Osteoblast (primary cell): ENCODE measurements at regions not wholly inside any gene's neighbourhood (a gene's known extent, or its start where the extent isn't known, plus 50 kb on each side); places are given as distances from the start of the nearest gene placed in this dataset.
"Not testable (repeated sequence)": the region's sequence is repeated elsewhere in the genome, so short reads cannot be mapped to it uniquely, and the experiment has no call there.

Experiments
- DNase-seq: peaks from one replicate; pipeline ENCODE4 v3.0.0; 2011; ENCODE audit warnings: low spot score, mixed read lengths; ENCODE audit not compliant: insufficient read length; ENCODE audit errors: missing footprints
- H2AFZ ChIP-seq: 2 replicates; pipeline ENCODE4 v1.6.0; 2011; ENCODE audit warnings: mild to moderate bottlenecking, low read length
- H3K27ac ChIP-seq: 2 replicates; pipeline ENCODE4 v1.5.1; 2011; ENCODE audit warnings: mild to moderate bottlenecking, low read depth, low read length, moderate library complexity
- H3K27me3 ChIP-seq: 2 replicates; pipeline ENCODE4 v1.6.0; 2012; ENCODE audit warnings: mild to moderate bottlenecking, control low read depth, inconsistent platforms, low read length, moderate library complexity; ENCODE audit not compliant: insufficient read depth
- H3K36me3 ChIP-seq: 2 replicates; pipeline ENCODE4 v1.5.1; 2011; ENCODE audit warnings: mild to moderate bottlenecking, low read length, control low read depth, moderate library complexity; ENCODE audit not compliant: insufficient read depth
- H3K4me1 ChIP-seq: 2 replicates; pipeline ENCODE4 v1.5.1; 2011; ENCODE audit warnings: mild to moderate bottlenecking, low read length, control low read depth, moderate library complexity; ENCODE audit not compliant: insufficient read depth
- H3K4me2 ChIP-seq: 2 replicates; pipeline ENCODE4 v1.6.0; 2011; ENCODE audit warnings: mild to moderate bottlenecking, low read length; ENCODE audit not compliant: insufficient read depth
- H3K4me3 ChIP-seq: fragments of 200-600 bp; sonication (generic); 3 replicates; pipeline ENCODE4 v1.5.1; 2012; ENCODE audit warnings: mild to moderate bottlenecking, low read length, inconsistent platforms; ENCODE audit not compliant: insufficient read depth
- H3K79me2 ChIP-seq: 2 replicates; pipeline ENCODE4 v1.6.0; 2012; ENCODE audit warnings: mild to moderate bottlenecking, low read length, control low read depth, inconsistent platforms; ENCODE audit not compliant: insufficient read depth
- H3K9me3 ChIP-seq: 2 replicates; pipeline ENCODE4 v1.5.1; 2011; ENCODE audit warnings: low read depth, low read length, control low read depth
- H4K20me1 ChIP-seq: 2 replicates; pipeline ENCODE4 v1.6.0; 2012; ENCODE audit warnings: mild to moderate bottlenecking, low read length, control low read depth; ENCODE audit not compliant: insufficient read depth
- CTCF ChIP-seq: IDR thresholded peaks from 2 replicates; pipeline ENCODE4 v1.5.1; 2011; ENCODE audit warnings: mild to moderate bottlenecking, low read depth, low read length, moderate library complexity; ENCODE audit errors: extremely low read depth

- H3K9me3 ChIP-seq: no peaks in the 10 kb centered on the region
- no peak for DNase-seq
- no peaks in the 10 kb centered on the region for H3K27me3 ChIP-seq
- no peaks in the 10 kb centered on the region for H3K36me3 ChIP-seq
- H2AFZ ChIP-seq: no peak overlapping the region
- H3K27ac ChIP-seq: no peak overlapping the region
- no peaks in the 10 kb centered on the region for H3K4me1 ChIP-seq
- TF ChIP-seq CTCF: no peak
- H3K79me2 ChIP-seq: no peaks in the 10 kb centered on the region
- H3K4me3 ChIP-seq: no peak overlapping the region
- H3K4me2 ChIP-seq: no peak overlapping the region
- no peaks in the 10 kb centered on the region for H4K20me1 ChIP-seq
Observed at GRCh38 chr6:86756640-86757229, 180.6 kb upstream of the HTR1E start.

- Histone ChIP-seq H3K4me2 (no peak overlapping the region), H3K4me3 (no peak overlapping the region)
Observed at GRCh38 chr6:86744048-86744447, 193.3 kb upstream of the HTR1E start.

GRCh38 chr6:86738078-86738477, 199.2 kb upstream of the HTR1E start:
- Histone ChIP-seq H3K27me3 (no peaks in the 10 kb centered on the region), H4K20me1 (no peaks in the 10 kb centered on the region), H3K4me2 (no peak overlapping the region), H3K4me1 (no peaks in the 10 kb centered on the region), H3K36me3 (no peaks in the 10 kb centered on the region), H3K27ac (no peak overlapping the region), H3K4me3 (no peak overlapping the region), H2AFZ (no peak overlapping the region), H3K9me3 (no peaks in the 10 kb centered on the region), H3K79me2 (no peaks in the 10 kb centered on the region)
- no peak for DNase-seq
- no peak for TF ChIP-seq CTCF

More at GRCh38 chr6:86744048-86744447, 193.3 kb upstream of the HTR1E start:
- Histone ChIP-seq H3K27ac (no peak overlapping the region), H3K79me2 (no peaks in the 10 kb centered on the region), H2AFZ (no peak overlapping the region), H3K4me1 (no peaks in the 10 kb centered on the region), H3K36me3 (no peaks in the 10 kb centered on the region), H3K9me3 (no peaks in the 10 kb centered on the region), H4K20me1 (no peaks in the 10 kb centered on the region), H3K27me3 (no peaks in the 10 kb centered on the region)
- TF ChIP-seq CTCF: no peak
- no peak for DNase-seq

GRCh38 chr6:86731631-86732030, 205.7 kb upstream of the HTR1E start:
- H3K27ac ChIP-seq, H3K4me1 ChIP-seq, H3K9me3 ChIP-seq, H3K27me3 ChIP-seq, H3K79me2 ChIP-seq, H3K36me3 ChIP-seq, H3K4me2 ChIP-seq, H4K20me1 ChIP-seq, H2AFZ ChIP-seq, DNase-seq, H3K4me3 ChIP-seq: not testable (repeated sequence)

- not testable (repeated sequence) for H3K4me3 ChIP-seq, H3K36me3 ChIP-seq, H3K27ac ChIP-seq, H4K20me1 ChIP-seq, H3K79me2 ChIP-seq, H3K4me1 ChIP-seq, DNase-seq, H3K27me3 ChIP-seq, H3K4me2 ChIP-seq, H2AFZ ChIP-seq, H3K9me3 ChIP-seq
Observed at GRCh38 chr6:86730772-86731171, 206.6 kb upstream of the HTR1E start.
